ENCODE measurements at regions not wholly inside any gene's neighbourhood (a gene's known extent, or its start where the extent isn't known, plus 50 kb on each side); places are given as distances from the start of the nearest gene placed in this dataset.

GRCh38 chr2:106025796-106026195 lies 168.3 kb downstream of the UXS1 start:
- TF ChIP-seq POLR2A (IDR thresholded peaks at IDR 0.05) (no peak), POLR2AphosphoS5 (IDR thresholded peaks at IDR 0.05) (no peak)
- TF ChIP-seq, protein P1, sequence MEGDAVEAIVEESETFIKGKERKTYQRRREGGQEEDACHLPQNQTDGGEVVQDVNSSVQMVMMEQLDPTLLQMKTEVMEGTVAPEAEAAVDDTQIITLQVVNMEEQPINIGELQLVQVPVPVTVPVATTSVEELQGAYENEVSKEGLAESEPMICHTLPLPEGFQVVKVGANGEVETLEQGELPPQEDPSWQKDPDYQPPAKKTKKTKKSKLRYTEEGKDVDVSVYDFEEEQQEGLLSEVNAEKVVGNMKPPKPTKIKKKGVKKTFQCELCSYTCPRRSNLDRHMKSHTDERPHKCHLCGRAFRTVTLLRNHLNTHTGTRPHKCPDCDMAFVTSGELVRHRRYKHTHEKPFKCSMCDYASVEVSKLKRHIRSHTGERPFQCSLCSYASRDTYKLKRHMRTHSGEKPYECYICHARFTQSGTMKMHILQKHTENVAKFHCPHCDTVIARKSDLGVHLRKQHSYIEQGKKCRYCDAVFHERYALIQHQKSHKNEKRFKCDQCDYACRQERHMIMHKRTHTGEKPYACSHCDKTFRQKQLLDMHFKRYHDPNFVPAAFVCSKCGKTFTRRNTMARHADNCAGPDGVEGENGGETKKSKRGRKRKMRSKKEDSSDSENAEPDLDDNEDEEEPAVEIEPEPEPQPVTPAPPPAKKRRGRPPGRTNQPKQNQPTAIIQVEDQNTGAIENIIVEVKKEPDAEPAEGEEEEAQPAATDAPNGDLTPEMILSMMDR (IDR thresholded peaks at IDR 0.05): no peak
